ENCODE measurements at regions not wholly inside any gene's neighbourhood (a gene's known extent, or its start where the extent isn't known, plus 50 kb on each side); places are given as distances from the start of the nearest gene placed in this dataset.

DNA sequence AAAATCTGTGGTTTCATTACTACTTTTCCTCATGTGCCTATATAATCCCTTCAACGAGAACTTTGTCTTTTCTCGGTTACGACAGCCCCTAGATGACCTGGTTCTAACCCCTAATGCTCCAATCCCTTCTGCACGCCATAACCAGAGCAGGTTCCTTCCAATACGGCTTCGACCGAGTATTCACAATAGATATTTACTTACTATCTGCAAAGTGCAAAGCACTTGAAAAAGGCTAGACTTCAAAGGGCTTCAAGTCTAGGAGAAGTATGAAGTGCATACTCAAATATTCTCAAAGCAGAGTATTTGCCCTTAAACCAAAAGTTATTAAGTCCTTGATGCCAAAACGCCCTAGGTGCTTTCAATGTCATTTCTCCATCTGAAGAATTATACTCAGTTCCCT is 63.4 kb upstream of the NHSL1 start:
- Histone ChIP-seq H3K9me3 (ENCODE audit: insufficient read depth, low read depth, low read length) (no peaks in the 10 kb centered on the region), H3K4me1 (ENCODE audit: insufficient read depth, low read length) (no peaks in the 10 kb centered on the region), H3K27ac (ENCODE audit: low read depth, low read length) (no peak overlapping the region), H3K79me2 (ENCODE audit: insufficient read depth, low read length) (peaks cover 21% of the 10 kb centered on the region), H3K36me3 (ENCODE audit: insufficient read depth, low read length) (no peaks in the 10 kb centered on the region), H2AFZ (ENCODE audit: low read depth, low read length) (no peak overlapping the region), H3K27me3 (ENCODE audit: insufficient read depth, low read length) (no peaks in the 10 kb centered on the region), H3K9ac (ENCODE audit: low read length) (no peak overlapping the region), H3K4me3 (ENCODE audit: insufficient read depth, low read depth, low read length) (no peak overlapping the region), H3K4me2 (ENCODE audit: low read length) (no peak overlapping the region), H4K20me1 (ENCODE audit: insufficient read depth, low read length) (peaks cover 7% of the 10 kb centered on the region)
- FAIRE-seq (no peak), DNase-seq (ENCODE audit: low read depth) (no peak)
- Mint-ChIP-seq H3K27ac (ENCODE audit: unreplicated experiment) (no peak overlapping the region), H3K36me3 (ENCODE audit: low read depth, unreplicated experiment) (no peaks in the 10 kb centered on the region), H3K27me3 (ENCODE audit: low read depth, unreplicated experiment) (no peaks in the 10 kb centered on the region), H3K4me3 (ENCODE audit: unreplicated experiment) (no peak overlapping the region), H3K4me1 (ENCODE audit: low read depth, unreplicated experiment) (peaks cover 12% of the 10 kb centered on the region), H3K9me3 (ENCODE audit: unreplicated experiment) (no peaks in the 10 kb centered on the region)
- TF ChIP-seq CTCF (IDR thresholded peaks at IDR 0.05; ENCODE audit: insufficient read depth, low read depth, low read length) (no peak), EZH2 (IDR thresholded peaks at IDR 0.05; ENCODE audit: insufficient read depth, low read length) (no peak)

DNA sequence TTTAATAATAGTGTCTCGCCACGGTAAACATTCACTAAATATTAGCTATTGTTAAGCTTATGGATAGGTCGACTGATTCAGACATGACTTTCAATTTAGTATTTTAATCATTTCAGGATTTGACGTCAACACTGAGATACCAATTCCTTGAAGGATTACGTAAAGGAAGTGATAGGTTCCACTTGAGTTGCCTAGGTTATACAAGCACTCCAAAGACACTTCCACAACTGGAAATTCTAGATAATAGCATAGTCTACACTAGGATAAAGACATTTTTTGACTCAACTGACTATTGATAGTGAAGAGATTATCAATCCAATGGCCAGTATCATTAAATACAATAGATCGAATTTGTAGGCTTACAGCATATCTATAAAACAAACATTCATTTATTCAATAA is 63.9 kb upstream of the NHSL1 start:
- DNase-seq (ENCODE audit: low read depth) = no peak
- Histone ChIP-seq H3K9me3 (ENCODE audit: insufficient read depth, low read depth, low read length) (no peaks in the 10 kb centered on the region), H3K4me3 (ENCODE audit: insufficient read depth, low read depth, low read length) (no peak overlapping the region), H3K79me2 (ENCODE audit: insufficient read depth, low read length) (peaks cover 26% of the 10 kb centered on the region), H4K20me1 (ENCODE audit: insufficient read depth, low read length) (peaks cover 11% of the 10 kb centered on the region), H3K27ac (ENCODE audit: low read depth, low read length) (no peak overlapping the region), H3K36me3 (ENCODE audit: insufficient read depth, low read length) (no peaks in the 10 kb centered on the region), H3K4me2 (ENCODE audit: low read length) (no peak overlapping the region), H3K4me1 (ENCODE audit: insufficient read depth, low read length) (no peaks in the 10 kb centered on the region), H2AFZ (ENCODE audit: low read depth, low read length) (no peak overlapping the region), H3K9ac (ENCODE audit: low read length) (no peak overlapping the region), H3K27me3 (ENCODE audit: insufficient read depth, low read length) (no peaks in the 10 kb centered on the region)
- Mint-ChIP-seq H3K4me1 (ENCODE audit: low read depth, unreplicated experiment) (peaks cover 14% of the 10 kb centered on the region), H3K9me3 (ENCODE audit: unreplicated experiment) (no peaks in the 10 kb centered on the region), H3K36me3 (ENCODE audit: low read depth, unreplicated experiment) (no peaks in the 10 kb centered on the region), H3K4me3 (ENCODE audit: unreplicated experiment) (no peak overlapping the region), H3K27ac (ENCODE audit: unreplicated experiment) (no peak overlapping the region), H3K27me3 (ENCODE audit: low read depth, unreplicated experiment) (no peaks in the 10 kb centered on the region)
- FAIRE-seq = no peak
- no peak for TF ChIP-seq CTCF (IDR thresholded peaks at IDR 0.05; ENCODE audit: insufficient read depth, low read depth, low read length)
- no peak for TF ChIP-seq EZH2 (IDR thresholded peaks at IDR 0.05; ENCODE audit: insufficient read depth, low read length)

GRCh38 chr6:138563650-138564049 is 64.4 kb upstream of the NHSL1 start:
- H3K27ac Mint-ChIP-seq (ENCODE audit: unreplicated experiment) = no peak overlapping the region
- no peaks in the 10 kb centered on the region for H3K36me3 ChIP-seq (ENCODE audit: insufficient read depth, low read length)
- H3K27me3 ChIP-seq (ENCODE audit: insufficient read depth, low read length) = no peaks in the 10 kb centered on the region
- no peak for DNase-seq (ENCODE audit: low read depth)
- H3K9me3 Mint-ChIP-seq (ENCODE audit: unreplicated experiment) = no peaks in the 10 kb centered on the region
- peak overlapping the region; percentile 10 for H3K4me3 Mint-ChIP-seq (ENCODE audit: unreplicated experiment)
- no peak overlapping the region for H3K4me3 ChIP-seq (ENCODE audit: insufficient read depth, low read depth, low read length)
- peaks cover 27% of the 10 kb centered on the region for H3K79me2 ChIP-seq (ENCODE audit: insufficient read depth, low read length)
- FAIRE-seq = no peak
- TF ChIP-seq EZH2 (IDR thresholded peaks at IDR 0.05; ENCODE audit: insufficient read depth, low read length) (no peak), CTCF (IDR thresholded peaks at IDR 0.05; ENCODE audit: insufficient read depth, low read depth, low read length) (no peak)
- no peak overlapping the region for H3K27ac ChIP-seq (ENCODE audit: low read depth, low read length)
- H3K4me2 ChIP-seq (ENCODE audit: low read length) = no peak overlapping the region
- no peaks in the 10 kb centered on the region for H3K36me3 Mint-ChIP-seq (ENCODE audit: low read depth, unreplicated experiment)
- H3K9ac ChIP-seq (ENCODE audit: low read length) = no peak overlapping the region
- H2AFZ ChIP-seq (ENCODE audit: low read depth, low read length) = no peak overlapping the region
- no peaks in the 10 kb centered on the region for H3K27me3 Mint-ChIP-seq (ENCODE audit: low read depth, unreplicated experiment)
- H3K4me1 ChIP-seq (ENCODE audit: insufficient read depth, low read length) = no peaks in the 10 kb centered on the region
- H3K9me3 ChIP-seq (ENCODE audit: insufficient read depth, low read depth, low read length) = no peaks in the 10 kb centered on the region
- H3K4me1 Mint-ChIP-seq (ENCODE audit: low read depth, unreplicated experiment) = peaks cover 15% of the 10 kb centered on the region
- H4K20me1 ChIP-seq (ENCODE audit: insufficient read depth, low read length) = peaks cover 12% of the 10 kb centered on the region
